ENCODE measurements at regions not wholly inside any gene's neighbourhood (a gene's known extent, or its start where the extent isn't known, plus 50 kb on each side); places are given as distances from the start of the nearest gene placed in this dataset.
"Not testable (repeated sequence)": the region's sequence is repeated elsewhere in the genome, so short reads cannot be mapped to it uniquely, and the experiment has no call there.

DNA sequence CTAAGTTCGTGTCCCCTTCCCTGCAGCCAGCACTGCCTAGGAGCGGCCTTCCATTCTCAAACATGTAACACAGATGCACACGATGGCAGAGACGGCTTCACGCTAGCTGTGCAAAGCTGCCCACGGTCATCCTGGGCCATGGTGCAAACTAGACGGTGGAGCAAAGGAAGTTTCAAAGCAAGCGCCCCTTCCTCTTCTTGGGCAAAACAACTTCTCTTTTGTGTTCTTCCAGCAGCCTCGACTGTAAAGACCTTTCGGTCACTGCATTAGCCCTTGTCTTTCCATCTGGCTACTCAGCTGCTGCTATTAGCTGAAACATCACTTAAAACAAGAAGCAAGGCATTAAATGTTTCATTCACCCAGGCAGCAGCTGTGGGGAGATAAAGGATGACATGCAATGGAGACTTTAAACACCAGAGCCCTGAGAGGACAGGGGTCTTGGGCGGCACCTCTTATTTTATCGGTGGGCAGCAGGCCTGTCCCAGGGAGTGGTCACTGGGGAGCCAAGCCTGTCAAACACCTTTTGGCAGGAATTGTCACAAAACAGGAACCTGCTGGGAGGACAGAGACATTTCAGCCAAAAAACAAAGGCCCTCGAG is 214.8 kb downstream of the KLF6 start:
- peak in 1 of 2 donors; percentile 1 for DNase-seq

GRCh38 chr10:3568983-3569382 is 216.0 kb downstream of the KLF6 start:
- no peak for DNase-seq

- DNase-seq: no peak
Measured at GRCh38 chr10:3568392-3568791, 216.6 kb downstream of the KLF6 start.

DNA sequence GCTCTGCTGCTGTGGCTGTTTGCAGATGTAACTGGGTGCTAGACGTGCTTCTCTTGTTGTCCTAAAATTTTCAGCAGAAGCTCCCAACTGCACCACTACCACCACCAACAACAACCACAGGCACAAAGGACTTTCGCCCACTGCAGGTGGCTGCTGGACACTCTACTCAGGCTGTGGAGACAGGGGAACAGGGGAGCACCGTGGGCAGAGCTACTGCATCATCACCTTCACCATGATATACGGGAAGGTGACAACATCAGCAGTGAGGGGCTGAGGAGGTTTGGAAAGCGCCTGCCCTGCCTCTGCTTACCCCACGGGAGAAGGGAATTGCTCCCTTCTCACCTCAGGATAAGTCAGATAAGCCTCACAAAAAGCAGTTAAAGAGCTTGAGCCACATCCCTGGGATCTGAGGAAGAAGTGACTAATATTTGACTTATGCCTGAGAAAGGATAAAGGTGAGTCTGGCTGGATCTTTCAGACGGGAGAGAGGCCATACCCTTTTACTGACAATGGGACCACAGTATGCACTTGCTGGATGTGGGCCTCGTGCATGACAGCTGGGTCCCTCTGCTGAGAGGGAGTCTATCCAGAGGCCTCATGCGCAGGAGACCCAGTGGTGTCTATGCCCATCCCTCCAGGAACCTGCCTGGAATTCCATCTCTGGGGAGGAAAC is 217.6 kb downstream of the KLF6 start:
- no peak for DNase-seq

GRCh38 chr10:3566627-3567026 is 218.4 kb downstream of the KLF6 start:
- DNase-seq: no peak

DNA sequence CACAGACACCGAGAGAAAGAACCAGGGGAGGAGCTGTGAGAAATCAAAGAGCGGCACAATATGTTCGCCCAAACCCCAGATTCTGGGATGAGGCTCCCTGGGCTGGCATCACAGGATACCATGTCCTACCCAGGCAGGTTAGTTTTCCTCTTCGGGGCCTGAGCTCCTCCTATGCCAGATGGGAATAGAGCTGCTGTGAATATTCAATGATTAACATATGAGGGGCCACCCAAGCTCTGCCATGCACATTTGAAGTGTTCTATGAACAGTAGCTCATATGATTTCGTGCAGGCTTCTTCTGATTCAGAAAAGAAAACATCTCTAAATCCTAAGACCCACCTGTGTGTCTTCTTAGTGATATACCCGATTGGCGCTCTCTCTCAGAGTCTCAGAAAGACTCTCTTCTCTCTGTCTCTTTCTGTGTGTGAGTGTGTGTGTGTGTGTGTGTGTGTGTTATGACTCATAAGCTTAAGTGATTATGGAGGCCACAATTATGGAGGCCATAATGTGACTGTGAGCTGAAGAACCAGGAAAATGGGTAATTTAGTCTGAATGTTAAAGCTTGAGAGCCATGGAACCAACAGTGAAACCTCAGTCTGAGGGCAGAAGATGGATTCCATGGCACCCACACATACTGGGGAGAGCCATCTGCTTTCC is 220.5 kb downstream of the KLF6 start:
- no peak for DNase-seq

- DNase-seq: peak in 1 of 2 donors; percentile 10
Measured at GRCh38 chr10:3563298-3563697, 221.7 kb downstream of the KLF6 start.

DNA sequence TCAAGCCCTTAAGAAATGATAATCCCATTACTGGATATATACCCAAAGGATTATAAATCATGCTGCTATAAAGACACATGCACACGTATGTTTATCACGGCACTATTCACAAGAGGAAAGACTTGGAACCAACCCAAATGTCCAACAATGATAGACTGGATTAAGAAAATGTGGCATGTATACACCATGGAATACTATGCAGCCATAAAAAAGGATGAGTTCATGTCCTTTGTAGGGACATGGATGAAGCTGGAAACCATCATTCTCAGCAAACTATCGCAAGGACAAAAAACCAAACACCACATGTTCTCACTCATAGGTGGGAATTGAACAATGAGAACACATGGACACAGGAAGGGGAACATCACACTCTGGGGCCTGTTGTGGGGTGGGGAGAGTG is 224.4 kb downstream of the KLF6 start:
- not testable (repeated sequence) for DNase-seq

GRCh38 chr10:3559527-3559926 is 225.5 kb downstream of the KLF6 start:
- no peak for DNase-seq

DNA sequence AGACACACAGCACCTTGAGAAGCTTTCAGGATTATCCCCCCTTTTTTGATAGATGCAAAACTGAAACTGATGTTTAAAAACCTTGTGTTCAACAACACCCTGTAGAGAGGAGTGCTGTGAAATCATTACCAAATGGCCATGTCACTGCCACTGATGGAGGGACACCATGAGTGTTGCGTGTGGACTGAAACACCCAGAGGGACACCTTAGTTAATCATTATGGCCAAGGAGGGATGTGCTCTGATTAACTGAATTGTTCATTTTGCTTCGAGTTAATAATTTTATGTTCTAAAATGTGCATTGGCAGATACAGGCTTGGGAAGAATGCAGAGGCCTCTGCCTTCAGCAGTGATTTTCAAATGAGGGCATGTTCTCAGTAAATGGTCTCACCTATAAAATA is 226.0 kb downstream of the KLF6 start:
- no peak for DNase-seq

DNA sequence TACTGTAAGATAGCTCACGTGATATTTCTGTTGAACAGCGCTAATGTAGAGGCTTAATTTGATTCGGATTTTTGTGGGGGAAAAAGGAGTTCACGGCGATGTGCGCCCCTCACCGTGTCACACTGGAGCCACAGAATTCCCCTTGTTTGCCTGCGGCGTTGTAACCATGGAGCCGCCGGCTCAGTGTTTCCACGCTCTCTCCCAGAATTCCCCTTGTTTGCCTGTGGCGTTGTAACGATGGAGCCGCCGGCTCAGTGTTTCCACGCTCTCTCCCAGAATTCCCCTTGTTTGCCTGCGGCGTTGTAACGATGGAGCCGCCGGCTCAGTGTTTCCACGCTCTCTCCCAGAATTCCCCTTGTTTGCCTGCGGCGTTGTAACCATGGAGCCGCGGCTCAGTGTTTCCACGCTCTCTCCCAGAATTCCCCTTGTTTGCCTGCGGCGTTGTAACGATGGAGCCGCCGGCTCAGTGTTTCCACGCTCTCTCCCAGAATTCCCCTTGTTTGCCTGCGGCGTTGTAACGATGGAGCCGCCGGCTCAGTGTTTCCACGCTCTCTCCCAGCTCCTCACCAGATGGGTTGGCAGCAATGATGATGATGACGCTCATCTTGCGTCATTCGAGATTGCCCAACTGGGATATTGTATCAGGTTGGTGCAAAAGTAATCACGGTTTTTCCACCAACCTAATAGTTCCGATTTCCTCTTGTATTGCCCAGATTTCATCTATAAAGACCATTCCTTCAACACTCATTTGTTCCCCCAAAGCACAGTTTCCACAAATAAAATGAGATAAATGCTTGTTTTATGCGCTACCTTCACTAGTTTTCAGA is 228.6 kb downstream of the KLF6 start:
- DNase-seq: peak in 1 of 2 donors; percentile 17

- DNase-seq: no peak
Measured at GRCh38 chr10:3554121-3554522, 230.9 kb downstream of the KLF6 start.

DNA sequence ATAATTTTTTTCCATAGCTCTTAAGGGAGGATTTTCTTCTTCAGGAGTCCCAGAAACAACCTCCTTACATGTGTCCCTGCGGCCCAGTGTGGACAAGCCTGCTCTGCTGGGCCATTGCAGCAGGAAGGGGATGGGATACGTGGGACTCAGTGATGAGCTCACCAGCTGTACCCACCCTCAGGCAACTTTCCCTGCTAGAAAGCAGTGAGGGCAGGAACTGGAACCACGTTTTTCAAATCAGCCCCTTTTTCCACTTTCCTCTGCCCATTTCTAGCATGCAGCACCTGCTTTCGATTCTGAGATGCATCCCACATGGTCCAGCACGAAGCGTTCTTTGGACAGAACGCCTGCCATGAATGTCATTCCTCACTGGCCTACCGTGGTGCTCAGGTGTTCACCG is 232.7 kb downstream of the KLF6 start:
- no peak for DNase-seq

- no peak for DNase-seq
Measured at GRCh38 chr10:3551761-3552160, 233.2 kb downstream of the KLF6 start.

GRCh38 chr10:3549118-3549517 is 235.9 kb downstream of the KLF6 start:
- DNase-seq: no peak

- DNase-seq: no peak
Measured at GRCh38 chr10:3548702-3549101, 236.3 kb downstream of the KLF6 start.

GRCh38 chr10:3548076-3548475 is 236.9 kb downstream of the KLF6 start:
- no peak for DNase-seq

- DNase-seq: no peak
Measured at GRCh38 chr10:3544561-3544960, 240.4 kb downstream of the KLF6 start.

- no peak for DNase-seq
Measured at GRCh38 chr10:3542185-3542611, 242.8 kb downstream of the KLF6 start.

- no peak for DNase-seq
Measured at GRCh38 chr10:3539696-3540383, 245.2 kb downstream of the KLF6 start.

DNA sequence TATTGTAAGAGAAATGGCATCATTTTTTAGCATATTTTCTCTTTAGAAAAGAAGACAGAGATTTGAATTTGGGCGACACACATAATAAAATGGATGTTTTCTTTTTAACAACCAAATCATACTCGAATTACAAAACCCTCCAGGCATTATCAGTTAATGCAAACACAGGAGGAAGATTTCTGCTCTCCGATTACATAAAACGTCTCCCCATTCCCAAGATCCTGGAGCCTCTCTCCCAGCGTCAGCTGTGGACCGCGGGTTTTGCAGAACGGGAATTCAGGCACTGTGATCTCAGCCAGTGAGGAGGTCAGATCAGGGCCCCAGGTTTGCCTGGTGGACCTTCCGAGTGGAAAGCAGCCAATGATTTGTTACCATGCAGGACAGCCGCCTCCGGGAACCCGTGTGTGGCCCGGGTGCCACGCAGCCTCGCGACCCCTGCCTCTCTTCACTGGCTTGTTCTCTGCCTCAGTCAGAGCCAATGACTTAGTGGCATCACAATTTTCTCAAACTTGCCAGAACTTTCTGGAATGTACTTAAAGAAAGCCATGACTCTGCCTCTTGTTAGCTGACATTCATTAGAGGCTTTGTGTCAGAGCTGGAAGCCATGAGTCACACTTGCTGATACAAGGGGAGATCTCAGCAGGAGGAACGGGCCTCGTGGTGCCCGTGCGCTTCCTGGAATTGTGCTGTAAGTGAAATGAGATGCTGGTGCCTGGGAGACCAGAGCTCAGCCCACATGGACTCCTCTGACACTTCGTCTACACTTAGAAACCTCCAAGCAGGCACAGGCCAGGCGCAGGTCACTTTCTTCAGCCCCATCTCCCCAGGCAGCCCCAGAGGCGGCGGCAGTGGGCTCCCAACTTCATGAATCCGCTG is 246.1 kb downstream of the KLF6 start:
- no peak for DNase-seq

DNA sequence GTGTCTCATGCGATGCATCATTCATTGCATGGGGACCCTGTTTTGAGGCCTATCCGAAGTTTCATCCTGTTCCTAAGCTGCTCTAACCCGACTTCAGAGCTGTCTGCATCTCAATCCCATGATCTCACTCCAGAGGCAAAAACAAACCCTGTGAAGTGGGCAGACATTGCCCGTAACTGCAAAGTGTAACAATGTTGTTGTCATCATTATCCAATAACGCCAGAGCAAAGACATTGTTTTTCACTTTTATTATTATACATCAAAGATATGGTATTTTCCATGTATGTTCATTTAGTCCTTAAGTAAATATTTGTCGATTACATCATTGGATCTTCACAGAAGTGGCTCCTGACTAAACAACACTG is 246.7 kb downstream of the KLF6 start:
- no peak for DNase-seq
